ENCODE measurements at regions not wholly inside any gene's neighbourhood (a gene's known extent, or its start where the extent isn't known, plus 50 kb on each side); places are given as distances from the start of the nearest gene placed in this dataset.

GRCh38 chr2:18825838-18826237 is 236.5 kb upstream of the NT5C1B start:
- Histone ChIP-seq H2AFZ (ENCODE audit: low read depth, low read length) (no peak overlapping the region), H3K4me2 (ENCODE audit: low read length) (no peak overlapping the region), H3K9me2 (ENCODE audit: insufficient read depth, low read length) (no peaks in the 10 kb centered on the region), H3F3A (ENCODE audit: insufficient read depth, low read length, poor library complexity, severe bottlenecking) (no peaks in the 10 kb centered on the region), H3K27me3 (ENCODE audit: insufficient read depth, low read depth, low read length) (no peaks in the 10 kb centered on the region), H3K4me3 (ENCODE audit: low read length) (no peak overlapping the region), H4K20me1 (ENCODE audit: insufficient read depth) (no peaks in the 10 kb centered on the region), H3K27ac (ENCODE audit: low read length) (no peak overlapping the region), H3K36me3 (ENCODE audit: insufficient read depth, low read length) (no peaks in the 10 kb centered on the region), H3K79me2 (replicated peaks; ENCODE audit: insufficient read depth, low read length) (no peaks in the 10 kb centered on the region), H3K9me3 (ENCODE audit: low read length) (no peaks in the 10 kb centered on the region), H3K9ac (ENCODE audit: low read length) (no peak overlapping the region)
- TF ChIP-seq EZH2 (IDR thresholded peaks at IDR 0.05; ENCODE audit: borderline replicate concordance, insufficient read depth, low read length, poor library complexity, severe bottlenecking) (no peak), SMC3 (conservative IDR thresholded peaks at IDR 0.05; ENCODE audit: poor library complexity) (no peak), EP300 (conservative IDR thresholded peaks at IDR 0.05; ENCODE audit: poor library complexity, severe bottlenecking) (no peak), TAF1 (IDR thresholded peaks at IDR 0.05; ENCODE audit: low read depth) (no peak), REST (IDR thresholded peaks at IDR 0.05; ENCODE audit: borderline replicate concordance) (no peak), POLR2AphosphoS5 (IDR thresholded peaks at IDR 0.05) (no peak), CTCF (IDR thresholded peaks at IDR 0.05; ENCODE audit: poor library complexity, severe bottlenecking) (no peak), MXI1 (conservative IDR thresholded peaks at IDR 0.05; ENCODE audit: poor library complexity, severe bottlenecking) (no peak)

GRCh38 chr2:18824915-18825314 is 235.5 kb upstream of the NT5C1B start:
- H3K4me3 ChIP-seq (ENCODE audit: low read length), result no peak overlapping the region
- H3K27ac ChIP-seq (ENCODE audit: low read length), result no peak overlapping the region
- H3K9me2 ChIP-seq (ENCODE audit: insufficient read depth, low read length), result no peaks in the 10 kb centered on the region
- no peak overlapping the region for H3K4me2 ChIP-seq (ENCODE audit: low read length)
- no peak overlapping the region for H2AFZ ChIP-seq (ENCODE audit: low read depth, low read length)
- H3K9me3 ChIP-seq (ENCODE audit: low read length), result no peaks in the 10 kb centered on the region
- H3K9ac ChIP-seq (ENCODE audit: low read length), result no peak overlapping the region
- no peaks in the 10 kb centered on the region for H3K27me3 ChIP-seq (ENCODE audit: insufficient read depth, low read depth, low read length)
- no peaks in the 10 kb centered on the region for H3K36me3 ChIP-seq (ENCODE audit: insufficient read depth, low read length)
- no peaks in the 10 kb centered on the region for H3K79me2 ChIP-seq (replicated peaks; ENCODE audit: insufficient read depth, low read length)
- no peaks in the 10 kb centered on the region for H3F3A ChIP-seq (ENCODE audit: insufficient read depth, low read length, poor library complexity, severe bottlenecking)
- H4K20me1 ChIP-seq (ENCODE audit: insufficient read depth), result no peaks in the 10 kb centered on the region
- TF ChIP-seq CTCF (IDR thresholded peaks at IDR 0.05; ENCODE audit: poor library complexity, severe bottlenecking) (no peak), TAF1 (IDR thresholded peaks at IDR 0.05; ENCODE audit: low read depth) (no peak), REST (IDR thresholded peaks at IDR 0.05; ENCODE audit: borderline replicate concordance) (no peak), POLR2AphosphoS5 (IDR thresholded peaks at IDR 0.05) (no peak), MXI1 (conservative IDR thresholded peaks at IDR 0.05; ENCODE audit: poor library complexity, severe bottlenecking) (no peak), RAD21 (conservative IDR thresholded peaks at IDR 0.05) (no peak)

Measured in neural cell (in vitro differentiated cells).